ENCODE measurements at regions not wholly inside any gene's neighbourhood (a gene's known extent, or its start where the extent isn't known, plus 50 kb on each side); places are given as distances from the start of the nearest gene placed in this dataset.

- no peak for FAIRE-seq
Measured at GRCh38 chr2:83517727-83518368, 941.2 kb downstream of the SUCLG1 start.

DNA sequence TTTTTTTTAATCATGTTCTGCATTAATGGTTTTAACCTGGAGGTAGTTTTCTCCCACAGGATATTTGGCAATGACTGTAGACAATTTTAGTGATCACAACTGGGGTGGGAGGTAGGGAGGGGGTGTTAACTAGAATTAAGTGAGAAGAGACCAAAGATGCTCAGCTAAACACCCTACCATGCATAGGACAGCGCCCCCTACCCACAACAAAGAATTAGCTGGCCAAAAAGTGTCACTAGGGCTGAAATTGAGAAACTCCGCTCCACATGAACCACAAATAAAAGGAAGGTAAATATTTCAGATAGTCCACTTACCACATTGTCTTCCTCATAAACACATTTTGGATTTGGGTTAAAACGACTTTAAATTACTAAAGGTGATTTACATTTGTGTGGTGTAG lies 942.6 kb downstream of the SUCLG1 start:
- FAIRE-seq, result no peak

DNA sequence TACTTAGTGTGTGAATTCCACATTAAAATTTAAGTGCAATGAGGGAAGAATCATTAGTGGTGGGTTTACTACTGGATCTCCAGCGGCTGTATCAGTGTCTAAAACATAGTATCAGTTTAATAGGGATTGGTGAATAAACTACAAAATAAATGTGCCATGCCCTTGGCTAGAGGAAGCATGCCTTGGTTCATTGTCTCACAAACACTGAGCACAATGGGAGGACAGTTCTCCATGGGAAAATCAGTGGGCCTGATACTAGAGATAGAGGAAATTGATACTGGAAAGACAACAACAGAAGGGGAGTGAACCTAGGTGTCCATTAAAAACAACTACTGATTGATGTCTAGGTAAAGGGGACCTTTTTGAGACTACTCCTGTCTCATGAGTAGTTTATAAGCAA lies 971.6 kb downstream of the SUCLG1 start:
- no peak for FAIRE-seq

DNA sequence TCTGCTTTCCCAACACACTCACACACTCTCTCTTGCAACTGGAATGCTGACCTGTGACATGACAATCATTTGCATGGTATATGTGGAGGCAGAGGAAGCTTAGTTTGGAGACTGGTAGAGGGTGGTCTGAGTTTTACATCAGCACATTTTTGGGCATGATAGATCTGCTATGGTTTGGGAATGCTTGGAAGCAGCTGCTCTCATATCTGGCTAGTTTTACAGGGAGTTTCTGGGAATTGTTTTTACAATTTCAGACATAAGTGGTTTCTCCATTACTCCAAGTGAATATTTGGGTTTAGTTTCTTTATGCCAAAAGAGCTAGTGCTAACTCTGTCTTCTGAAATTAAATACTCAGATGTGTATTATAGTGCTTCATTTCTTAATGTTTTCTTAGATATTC lies 977.6 kb downstream of the SUCLG1 start:
- no peak for FAIRE-seq

DNA sequence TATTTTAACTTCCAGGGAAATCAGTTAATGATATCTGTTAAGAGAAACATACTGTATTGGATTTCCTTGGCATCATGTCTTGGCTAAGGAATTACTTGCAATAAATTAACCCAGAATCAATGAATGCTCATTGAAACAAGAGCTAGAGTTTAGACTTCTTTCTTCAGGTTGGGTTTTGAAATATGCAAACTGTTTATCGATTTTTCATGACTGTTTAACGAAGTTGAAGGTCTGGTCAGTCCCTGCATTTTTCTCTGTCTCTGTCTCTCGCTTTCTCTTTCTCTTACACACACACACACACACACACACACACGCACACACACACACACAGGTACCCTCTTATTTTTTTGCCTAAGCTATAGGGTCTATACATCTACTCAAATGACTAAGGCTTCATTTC lies 981.0 kb downstream of the SUCLG1 start:
- FAIRE-seq, result no peak

DNA sequence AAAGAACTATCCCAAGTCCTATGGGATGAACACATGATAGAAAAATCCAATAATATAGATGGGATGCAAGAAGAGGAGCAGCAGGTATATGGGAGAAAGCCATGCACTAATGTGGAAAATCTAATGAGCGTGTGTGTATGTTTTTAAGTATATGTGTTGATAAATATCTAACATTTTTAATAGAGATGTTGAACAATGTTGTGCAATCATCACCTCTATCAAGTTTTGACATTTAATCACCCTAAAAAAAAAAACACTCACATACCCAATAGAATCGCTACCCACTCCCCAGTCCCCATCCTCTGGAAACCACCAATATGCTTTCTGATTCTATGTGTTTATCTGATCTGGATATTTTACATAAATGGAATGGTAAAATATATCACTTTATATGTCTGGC lies 983.7 kb downstream of the SUCLG1 start:
- FAIRE-seq, result no peak

GRCh38 chr2:83471655-83472054 lies 987.4 kb downstream of the SUCLG1 start:
- FAIRE-seq, result no peak

DNA sequence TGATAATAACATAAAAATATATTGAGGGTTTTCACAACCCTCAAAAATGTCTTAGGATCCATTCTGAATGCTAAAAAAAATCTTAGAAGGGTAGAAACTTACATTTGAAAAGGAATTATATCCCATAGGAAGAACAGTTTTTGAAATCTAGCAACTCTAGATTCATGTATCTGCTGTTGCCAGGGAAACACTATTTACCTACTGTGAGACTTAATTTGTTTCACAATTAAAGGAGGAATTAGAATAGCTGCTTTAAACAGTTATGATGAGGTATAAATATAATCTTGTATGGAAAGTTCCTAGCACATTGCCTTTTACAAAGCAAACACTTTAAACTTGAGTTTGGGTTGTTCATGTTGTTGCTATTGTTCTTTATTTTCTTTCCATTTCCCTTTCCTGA lies 988.2 kb downstream of the SUCLG1 start:
- FAIRE-seq, result no peak

- no peak for FAIRE-seq
Measured at GRCh38 chr2:83464444-83464843, 994.6 kb downstream of the SUCLG1 start.

GRCh38 chr2:83462881-83463280 lies 996.2 kb downstream of the SUCLG1 start:
- FAIRE-seq, result no peak

DNA sequence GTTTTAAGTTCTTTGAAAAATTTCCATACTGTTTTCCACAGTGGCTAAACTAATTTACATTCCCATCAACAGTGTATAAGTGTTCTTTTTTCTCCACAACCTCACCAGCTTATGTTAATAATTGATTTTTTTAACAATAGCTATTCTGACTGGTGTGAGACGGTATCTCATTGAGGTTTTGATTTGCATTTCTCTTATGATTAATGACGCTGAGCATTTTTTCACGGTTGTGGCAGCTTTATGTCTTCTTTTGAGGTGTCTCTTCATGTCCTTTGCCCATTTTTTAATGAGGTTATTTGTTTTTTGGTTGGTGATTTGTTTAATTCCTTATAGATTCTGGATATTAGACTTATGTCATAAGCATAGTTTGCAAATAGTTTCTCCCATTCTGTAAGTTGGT lies 997.9 kb downstream of the SUCLG1 start:
- FAIRE-seq, result no peak

DNA sequence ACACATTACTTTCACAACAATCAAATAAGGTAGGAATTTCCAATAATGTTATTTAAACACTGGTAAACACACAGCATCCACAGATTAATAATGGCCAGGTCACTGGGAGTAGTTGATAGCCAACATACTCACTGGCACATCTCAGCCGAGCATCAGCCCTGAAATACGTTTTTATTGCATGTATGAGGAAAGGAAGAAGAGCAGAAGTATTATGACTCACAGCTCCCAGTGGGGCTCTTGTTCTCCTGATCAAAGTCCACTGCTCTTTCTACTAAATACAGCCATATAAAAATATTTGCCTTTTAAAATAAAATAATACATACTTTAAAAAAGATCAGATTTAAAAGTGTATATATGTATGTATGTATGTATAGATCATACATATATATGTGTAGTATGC lies 999.6 kb downstream of the SUCLG1 start:
- FAIRE-seq, result no peak

- FAIRE-seq, result no peak
Measured at GRCh38 chr2:83435989-83436388, 1023.1 kb downstream of the SUCLG1 start.

GRCh38 chr2:83420993-83421392 lies 1038.1 kb downstream of the SUCLG1 start:
- FAIRE-seq, result no peak

DNA sequence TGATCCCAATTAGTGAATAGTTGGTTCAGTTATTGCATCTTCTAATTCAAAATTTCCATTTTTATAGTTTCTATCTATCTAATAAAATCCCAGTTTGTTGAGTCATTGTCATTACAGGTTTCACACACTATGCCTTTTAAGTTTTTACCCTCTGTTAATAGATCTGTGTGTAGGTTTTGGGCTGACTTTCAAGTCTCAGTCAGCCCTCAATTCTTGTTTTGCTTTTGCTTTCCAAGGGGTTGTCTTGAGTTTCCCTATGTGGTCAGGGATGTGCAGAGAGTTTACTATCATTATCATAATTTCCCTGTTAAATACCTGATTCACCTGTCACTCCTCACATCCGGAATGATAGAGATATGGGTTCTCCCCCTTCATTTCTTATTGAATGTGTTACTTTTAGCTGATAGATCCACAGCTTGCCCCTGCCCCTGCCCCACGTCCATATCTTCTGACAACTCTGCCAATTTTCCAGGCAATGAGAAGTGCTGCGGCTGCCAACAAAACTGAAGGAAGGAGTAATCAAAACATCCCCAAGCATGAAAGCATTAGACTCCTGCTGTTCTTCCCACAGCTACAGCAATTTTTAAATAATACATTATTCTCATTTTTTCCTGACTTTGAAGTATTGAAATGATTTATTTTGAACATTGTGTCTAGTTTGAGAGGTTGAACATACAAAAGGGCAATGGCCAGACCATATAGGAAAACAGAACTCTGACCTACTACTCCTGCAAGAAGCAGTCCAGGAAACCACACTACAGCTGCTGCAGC lies 1064.8 kb downstream of the SUCLG1 start:
- FAIRE-seq, result no peak

DNA sequence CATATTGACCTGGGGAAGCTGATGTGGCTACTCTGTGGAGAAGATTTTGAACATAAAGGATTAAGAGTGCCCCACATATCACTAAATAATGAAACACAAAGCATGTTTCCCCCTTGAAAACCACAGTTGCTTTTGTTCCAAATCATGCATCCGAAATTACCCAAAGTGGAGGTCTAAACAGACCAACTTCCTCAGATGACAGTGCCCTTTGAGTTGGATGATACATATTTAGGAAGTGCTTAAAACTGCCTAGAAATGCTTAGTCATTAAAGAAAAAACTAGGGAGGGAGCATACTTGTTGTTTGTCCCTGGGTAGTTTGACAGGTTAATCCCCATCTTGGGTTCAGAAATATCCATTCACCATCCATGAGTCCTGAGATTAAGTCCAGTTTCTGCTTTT lies 1070.3 kb downstream of the SUCLG1 start:
- no peak for FAIRE-seq

- no peak for FAIRE-seq
Measured at GRCh38 chr2:83386549-83386948, 1072.5 kb downstream of the SUCLG1 start.

DNA sequence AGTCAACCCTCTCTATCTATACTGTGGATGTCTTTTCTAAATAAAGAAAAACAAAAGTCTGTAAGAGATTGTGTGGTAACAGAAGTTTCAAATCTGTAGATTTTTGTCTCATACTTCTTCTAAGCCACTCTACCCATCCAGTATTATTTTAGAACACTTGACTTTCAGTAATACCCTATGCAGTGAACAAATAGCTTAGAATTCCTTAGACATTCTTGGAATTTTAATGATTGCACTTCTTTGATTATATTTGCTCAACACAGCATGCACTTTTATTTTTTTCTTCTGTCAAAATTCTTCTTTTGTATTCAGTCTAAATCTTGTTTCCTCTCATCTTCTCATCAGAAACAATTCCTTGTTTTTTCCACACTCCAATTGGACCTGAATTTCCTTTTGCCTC lies 1080.2 kb downstream of the SUCLG1 start:
- FAIRE-seq, result no peak

GRCh38 chr2:83376731-83377130 lies 1082.3 kb downstream of the SUCLG1 start:
- FAIRE-seq, result no peak

- no peak for FAIRE-seq
Measured at GRCh38 chr2:83370419-83370762, 1088.7 kb downstream of the SUCLG1 start.

- FAIRE-seq, result no peak
Measured at GRCh38 chr2:83369601-83370418, 1089.3 kb downstream of the SUCLG1 start.

GRCh38 chr2:83368916-83369315 lies 1090.2 kb downstream of the SUCLG1 start:
- no peak for FAIRE-seq

DNA sequence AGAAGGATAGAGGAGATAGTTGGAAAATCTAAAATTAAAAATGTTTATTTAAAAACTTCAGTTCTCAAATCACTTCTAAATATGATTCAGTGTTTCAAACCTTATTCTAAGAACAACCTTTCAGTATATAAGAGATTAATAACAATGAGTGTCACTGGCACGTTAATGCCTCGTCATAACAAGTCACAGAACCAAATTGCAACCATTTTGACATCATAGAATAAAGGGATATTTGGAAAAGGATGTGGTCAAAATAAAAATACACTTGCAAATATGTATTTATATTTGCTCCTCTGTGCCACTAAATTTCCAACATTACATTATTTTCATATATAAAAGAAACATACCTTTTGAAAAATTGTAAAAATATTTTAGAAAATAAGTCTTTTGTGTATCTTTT lies 1090.6 kb downstream of the SUCLG1 start:
- FAIRE-seq, result no peak

DNA sequence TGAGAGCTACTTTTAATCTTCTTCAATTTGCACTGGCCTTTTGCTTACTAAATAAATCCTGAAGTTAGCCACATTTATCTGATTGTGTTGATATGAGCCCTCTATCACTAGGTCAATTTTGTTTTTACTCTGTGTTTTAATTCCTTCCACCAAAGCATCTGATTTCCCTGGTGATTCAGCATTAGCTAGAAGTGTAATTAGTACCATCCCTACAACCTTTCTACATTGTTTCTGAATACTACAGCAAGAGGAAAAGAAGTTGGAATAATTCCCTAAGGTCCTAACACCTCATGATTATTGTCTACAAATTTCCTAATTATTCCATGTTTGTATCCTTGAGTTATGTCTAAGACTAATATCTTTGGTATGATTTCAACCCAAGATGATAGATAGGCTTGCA lies 1093.6 kb downstream of the SUCLG1 start:
- no peak for FAIRE-seq

Data from colon (tissue), 2 donors.